GM21360 (cell line): ENCODE measurements at regions not wholly inside any gene's neighbourhood (a gene's known extent, or its start where the extent isn't known, plus 50 kb on each side); places are given as distances from the start of the nearest gene placed in this dataset.

ENCODE experiments used
- ATAC-seq: cut with Tn5 transposase; IDR thresholded peaks from one replicate; pipeline ENCODE4 v1.9.1; 2021; ENCODE audit warnings: mild to moderate bottlenecking, moderate library complexity; ENCODE audit not compliant: unreplicated experiment

GRCh38 chr2:128523457-128523856 lies 204.8 kb upstream of the HS6ST1 start:
- ATAC-seq, result no peak

- ATAC-seq, result no peak
Observed at GRCh38 chr2:128524183-128524582, 205.5 kb upstream of the HS6ST1 start.

- no peak for ATAC-seq
Observed at GRCh38 chr2:128525653-128526052, 207.0 kb upstream of the HS6ST1 start.

GRCh38 chr2:128526455-128526976 lies 207.8 kb upstream of the HS6ST1 start:
- no peak for ATAC-seq

GRCh38 chr2:128528133-128528532 lies 209.5 kb upstream of the HS6ST1 start:
- no peak for ATAC-seq

- ATAC-seq, result no peak
Observed at GRCh38 chr2:128530025-128530573, 211.4 kb upstream of the HS6ST1 start.

- no peak for ATAC-seq
Observed at GRCh38 chr2:128531856-128532255, 213.2 kb upstream of the HS6ST1 start.

- ATAC-seq, result no peak
Observed at GRCh38 chr2:128533101-128533500, 214.4 kb upstream of the HS6ST1 start.

GRCh38 chr2:128534688-128535392 lies 216.2 kb upstream of the HS6ST1 start:
- ATAC-seq, result no peak

- ATAC-seq, result no peak
Observed at GRCh38 chr2:128535953-128536352, 217.3 kb upstream of the HS6ST1 start.

- ATAC-seq, result no peak
Observed at GRCh38 chr2:128536925-128537620, 218.4 kb upstream of the HS6ST1 start.

GRCh38 chr2:128537646-128538045 lies 219.0 kb upstream of the HS6ST1 start:
- ATAC-seq, result no peak

- no peak for ATAC-seq
Observed at GRCh38 chr2:128538396-128538795, 219.7 kb upstream of the HS6ST1 start.

- no peak for ATAC-seq
Observed at GRCh38 chr2:128540670-128541069, 222.0 kb upstream of the HS6ST1 start.

- ATAC-seq, result no peak
Observed at GRCh38 chr2:128541448-128541847, 222.8 kb upstream of the HS6ST1 start.

- no peak for ATAC-seq
Observed at GRCh38 chr2:128543036-128543435, 224.4 kb upstream of the HS6ST1 start.

GRCh38 chr2:128543646-128544045 lies 225.0 kb upstream of the HS6ST1 start:
- ATAC-seq, result no peak

GRCh38 chr2:128544321-128545037 lies 225.8 kb upstream of the HS6ST1 start:
- ATAC-seq, result no peak

- no peak for ATAC-seq
Observed at GRCh38 chr2:128545085-128545484, 226.4 kb upstream of the HS6ST1 start.

GRCh38 chr2:128545829-128546228 lies 227.2 kb upstream of the HS6ST1 start:
- ATAC-seq, result no peak

GRCh38 chr2:128547667-128548066 lies 229.0 kb upstream of the HS6ST1 start:
- no peak for ATAC-seq
